Stimulated activated CD8-positive, alpha-beta memory T cell treated with anti-CD3 and anti-CD28 coated beads, Interleukin-12 subunit alpha, Interleukin-12 subunit beta, amount 100 ng/mL, for 24 hours (primary cell): ENCODE measurements at regions not wholly inside any gene's neighbourhood (a gene's known extent, or its start where the extent isn't known, plus 50 kb on each side); places are given as distances from the start of the nearest gene placed in this dataset.

Source experiments
- DNase-seq: peaks from one replicate; pipeline ENCODE4 v3.0.0-alpha.2; 2020; ENCODE audit errors: extremely low read depth

GRCh38 chr10:130559547-130559880, 423.3 kb downstream of the GLRX3 start:
- DNase-seq = no peak

- no peak for DNase-seq
Measured at GRCh38 chr10:130560116-130560515, 423.9 kb downstream of the GLRX3 start.

GRCh38 chr10:130560573-130560972, 424.4 kb downstream of the GLRX3 start:
- no peak for DNase-seq

- DNase-seq = no peak
Measured at GRCh38 chr10:130561681-130562080, 425.5 kb downstream of the GLRX3 start.

- DNase-seq = no peak
Measured at GRCh38 chr10:130567011-130567410, 430.8 kb downstream of the GLRX3 start.

- DNase-seq = no peak
Measured at GRCh38 chr10:130567436-130567835, 431.2 kb downstream of the GLRX3 start.

- no peak for DNase-seq
Measured at GRCh38 chr10:130568246-130568645, 432.1 kb downstream of the GLRX3 start.

GRCh38 chr10:130570074-130570473, 433.9 kb downstream of the GLRX3 start:
- no peak for DNase-seq

GRCh38 chr10:130571674-130572073, 435.5 kb downstream of the GLRX3 start:
- no peak for DNase-seq

- DNase-seq = no peak
Measured at GRCh38 chr10:130573446-130573845, 437.3 kb downstream of the GLRX3 start.

- DNase-seq = no peak
Measured at GRCh38 chr10:130575756-130576285, 439.6 kb downstream of the GLRX3 start.

GRCh38 chr10:130576427-130576826, 440.2 kb downstream of the GLRX3 start:
- no peak for DNase-seq

GRCh38 chr10:130577039-130577438, 440.8 kb downstream of the GLRX3 start:
- DNase-seq = no peak

- no peak for DNase-seq
Measured at GRCh38 chr10:130578532-130579289, 442.5 kb downstream of the GLRX3 start.

GRCh38 chr10:130579913-130580312, 443.7 kb downstream of the GLRX3 start:
- DNase-seq = no peak

- DNase-seq = no peak
Measured at GRCh38 chr10:130580975-130581374, 444.8 kb downstream of the GLRX3 start.

- no peak for DNase-seq
Measured at GRCh38 chr10:130587718-130588117, 451.5 kb downstream of the GLRX3 start.

GRCh38 chr10:130606001-130606405, 469.8 kb downstream of the GLRX3 start:
- no peak for DNase-seq

GRCh38 chr10:130607366-130607765, 471.2 kb downstream of the GLRX3 start:
- DNase-seq = no peak

- DNase-seq = no peak
Measured at GRCh38 chr10:130611239-130611638, 475.0 kb downstream of the GLRX3 start.

GRCh38 chr10:130615457-130615856, 479.3 kb downstream of the GLRX3 start:
- DNase-seq = no peak

GRCh38 chr10:130617985-130618384, 481.8 kb downstream of the GLRX3 start:
- DNase-seq = no peak

- DNase-seq = no peak
Measured at GRCh38 chr10:130618647-130619046, 482.5 kb downstream of the GLRX3 start.

GRCh38 chr10:130621231-130621775, 485.1 kb downstream of the GLRX3 start:
- no peak for DNase-seq
